Glomerular endothelial cell (primary cell): ENCODE measurements at regions not wholly inside any gene's neighbourhood (a gene's known extent, or its start where the extent isn't known, plus 50 kb on each side); places are given as distances from the start of the nearest gene placed in this dataset.

Experiments
- DNase-seq: peaks from one replicate; pipeline ENCODE4 v3.0.0-alpha.2; 2011; ENCODE audit warnings: low read depth, low spot score; ENCODE audit errors: extremely low read depth

- DNase-seq, result no peak
Observed at GRCh38 chr15:96882121-96882772, 551.7 kb downstream of the NR2F2 start.

- no peak for DNase-seq
Observed at GRCh38 chr15:96887730-96888129, 557.2 kb downstream of the NR2F2 start.

GRCh38 chr15:96888764-96889163 lies 558.3 kb downstream of the NR2F2 start:
- DNase-seq, result no peak

GRCh38 chr15:96889734-96890480 lies 559.4 kb downstream of the NR2F2 start:
- DNase-seq, result no peak

- DNase-seq, result no peak
Observed at GRCh38 chr15:96891046-96891445, 560.5 kb downstream of the NR2F2 start.

DNA sequence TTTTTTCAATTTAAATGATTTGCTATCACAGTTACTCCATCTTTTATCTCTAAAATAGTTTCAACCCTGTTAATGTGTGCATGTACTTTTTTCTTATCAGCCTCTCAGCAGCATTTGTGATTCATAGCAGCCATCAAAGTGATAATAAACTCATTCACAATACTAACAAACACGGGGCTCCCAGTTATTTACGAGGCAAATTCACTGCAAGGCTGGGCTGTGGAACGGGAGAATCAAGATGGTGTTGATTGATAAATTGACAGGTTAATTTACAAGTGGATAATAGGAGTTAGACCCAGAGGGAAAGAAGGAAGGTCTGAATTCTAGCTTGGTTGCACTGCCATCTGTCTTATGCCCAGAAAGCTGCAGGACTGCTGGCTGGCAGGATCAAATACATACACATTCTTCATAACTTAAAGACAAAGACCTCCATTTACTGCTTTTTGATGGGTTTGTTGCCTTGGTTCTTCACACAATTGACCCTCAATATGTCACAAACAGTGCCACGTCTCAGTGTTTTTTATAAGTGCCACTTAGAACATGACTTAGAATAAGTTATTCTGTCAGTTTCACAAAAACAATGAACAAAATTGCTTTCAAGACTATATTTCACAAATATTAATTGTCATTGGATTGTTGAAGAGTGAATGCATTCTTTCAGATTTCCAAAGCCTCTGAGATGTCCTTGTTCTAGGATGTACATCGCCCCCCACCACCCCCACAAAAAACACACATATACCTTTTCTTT lies 562.8 kb downstream of the NR2F2 start:
- DNase-seq, result no peak

DNA sequence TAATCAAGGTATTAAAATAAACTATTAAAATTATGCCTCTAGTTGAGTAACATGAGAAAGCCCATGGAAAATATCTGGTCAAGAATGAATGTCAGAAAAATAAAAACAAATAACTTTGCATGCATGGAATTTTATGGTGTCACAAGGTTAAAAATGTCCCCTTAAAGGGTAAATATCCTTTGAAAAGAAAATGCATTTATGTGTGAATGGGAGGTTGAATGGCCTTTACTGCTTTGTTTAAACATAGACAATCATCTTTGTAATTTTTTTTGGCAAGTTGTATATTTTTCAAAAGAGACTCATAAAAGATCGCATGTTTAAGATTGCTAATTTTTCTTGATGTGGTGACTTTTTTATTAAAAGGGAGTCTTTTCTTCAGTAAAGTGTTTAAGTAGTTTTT lies 564.2 kb downstream of the NR2F2 start:
- DNase-seq, result no peak

- DNase-seq, result no peak
Observed at GRCh38 chr15:96896766-96897165, 566.3 kb downstream of the NR2F2 start.

DNA sequence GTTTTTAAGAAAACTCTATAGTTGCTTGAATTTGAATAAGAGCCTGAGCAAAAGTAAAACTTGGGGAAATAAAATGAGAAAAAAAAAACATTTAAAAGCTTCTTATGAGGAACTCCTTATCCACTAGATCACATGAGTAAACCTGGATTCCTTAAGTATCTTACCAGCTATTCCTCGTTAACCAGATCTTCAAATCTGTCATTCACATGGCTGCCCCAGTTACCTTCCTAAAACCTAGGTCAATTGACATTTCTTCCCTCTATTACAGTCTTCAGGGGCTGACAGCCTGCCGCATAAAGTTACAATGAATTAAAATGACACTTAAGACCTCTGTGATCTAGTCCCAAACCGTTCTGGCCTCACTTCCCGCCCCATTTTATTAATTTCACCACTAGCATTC lies 583.6 kb downstream of the NR2F2 start:
- DNase-seq, result no peak

DNA sequence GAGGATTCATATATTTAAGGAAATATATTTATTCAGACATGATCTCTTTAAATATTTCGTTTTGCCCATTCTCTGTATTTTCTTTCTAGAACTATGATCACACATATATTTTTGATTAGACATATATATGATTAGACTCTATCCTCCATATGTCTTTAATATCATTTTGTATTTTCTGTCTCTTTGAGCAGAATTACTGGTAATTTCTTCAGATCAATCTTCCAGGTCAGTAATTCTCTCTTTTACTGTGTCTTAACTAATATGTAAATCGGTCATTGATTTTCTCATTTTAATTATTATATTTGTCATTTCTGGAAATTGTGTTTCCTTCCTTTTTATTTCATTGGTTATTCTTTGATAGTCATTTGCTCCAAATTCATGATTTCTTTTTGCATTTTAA lies 586.2 kb downstream of the NR2F2 start:
- DNase-seq, result no peak

DNA sequence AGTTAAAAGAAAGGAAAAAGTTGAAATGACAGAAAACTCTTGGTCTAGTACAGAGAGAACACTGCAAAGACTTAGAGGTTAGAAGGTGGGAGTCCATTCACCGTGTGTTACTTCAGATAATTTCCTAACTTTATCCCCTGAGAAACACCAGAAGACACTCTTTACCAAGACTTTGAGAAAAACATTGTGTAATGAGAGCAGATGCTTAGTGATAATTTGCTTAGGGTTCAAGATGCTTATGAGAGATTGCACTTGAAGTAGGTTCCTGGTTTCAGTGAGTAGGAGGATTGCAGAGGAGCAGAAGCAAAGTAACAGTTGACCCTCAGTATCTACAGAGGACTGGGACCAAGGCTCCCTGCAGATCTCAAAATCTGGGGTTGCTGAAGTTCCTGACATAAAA lies 594.1 kb downstream of the NR2F2 start:
- no peak for DNase-seq

GRCh38 chr15:96947296-96948229 lies 617.1 kb downstream of the NR2F2 start:
- no peak for DNase-seq

DNA sequence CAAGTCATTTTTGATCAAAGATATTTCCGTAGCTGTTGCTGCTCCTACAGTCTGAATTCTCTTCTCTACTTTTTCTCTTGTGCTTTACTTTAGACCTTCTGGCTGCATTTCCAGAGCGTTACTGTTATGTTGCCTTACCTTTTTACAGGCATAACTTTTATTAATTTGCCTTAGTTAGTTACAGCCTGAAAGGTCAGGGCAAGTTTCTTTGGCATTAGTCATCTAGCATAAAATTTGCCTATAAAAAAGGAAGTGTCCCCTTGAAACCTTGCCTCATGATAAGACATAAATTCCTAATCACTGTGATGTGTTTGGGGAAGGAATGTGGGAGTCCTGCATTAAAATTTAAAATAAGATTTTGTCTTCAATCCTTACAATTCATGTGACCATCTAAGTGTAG lies 618.5 kb downstream of the NR2F2 start:
- no peak for DNase-seq

DNA sequence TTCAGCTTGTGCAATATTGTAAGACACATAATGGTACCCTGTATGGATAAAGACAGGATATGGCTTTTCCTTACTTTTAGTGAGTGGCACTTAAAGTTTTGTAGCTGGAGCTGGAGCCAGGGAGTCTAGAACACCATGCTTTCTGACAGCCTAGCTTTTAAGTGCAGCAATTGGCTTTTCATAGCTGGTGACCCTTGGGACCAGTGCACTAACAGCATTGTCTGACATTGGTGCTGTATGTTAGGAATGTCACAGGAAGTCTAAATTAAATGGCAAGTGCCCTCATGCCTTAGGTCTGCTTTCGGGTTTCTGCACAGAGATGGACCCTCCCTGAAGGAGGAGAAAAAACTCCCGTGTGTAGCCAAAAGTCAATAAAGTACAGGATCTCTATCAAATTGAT lies 628.2 kb downstream of the NR2F2 start:
- no peak for DNase-seq

DNA sequence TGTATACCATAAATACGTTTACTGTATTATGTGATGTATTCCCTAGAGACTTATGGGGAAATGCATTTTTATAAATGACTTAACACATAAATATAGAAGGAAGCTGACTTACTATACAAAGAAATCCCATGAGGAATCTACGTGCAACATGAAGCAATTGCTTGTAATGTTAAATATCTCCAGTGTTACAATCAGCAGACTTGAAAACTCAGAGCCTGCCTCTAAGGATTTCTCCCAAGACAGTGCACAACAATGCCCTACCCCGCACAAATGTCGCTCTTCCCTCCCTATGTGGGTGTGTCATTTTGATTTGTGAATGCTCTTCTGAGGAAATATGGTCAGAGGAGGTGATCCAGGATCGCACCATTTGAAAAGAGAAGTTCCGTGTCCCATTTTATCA lies 629.0 kb downstream of the NR2F2 start:
- DNase-seq, result no peak

- no peak for DNase-seq
Observed at GRCh38 chr15:96960711-96961480, 630.4 kb downstream of the NR2F2 start.

DNA sequence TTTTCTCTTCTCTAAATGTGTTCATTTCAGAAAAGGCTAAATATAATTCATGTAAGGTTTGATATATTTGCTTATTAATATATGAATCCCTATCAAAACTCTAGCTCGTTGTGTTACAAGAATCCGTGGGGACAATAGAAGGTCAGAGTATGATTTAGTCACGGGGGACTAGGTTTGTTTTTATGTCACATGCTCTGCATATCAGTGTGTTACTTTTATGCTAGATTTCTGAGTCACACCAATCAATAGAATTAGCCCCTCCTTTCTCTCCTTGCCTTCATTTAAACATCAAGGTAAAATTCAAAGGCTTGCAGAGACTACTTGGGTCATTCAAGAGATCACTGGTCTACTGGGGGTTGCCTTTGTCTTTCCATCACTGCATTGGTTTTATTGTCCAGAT lies 636.1 kb downstream of the NR2F2 start:
- DNase-seq, result no peak

DNA sequence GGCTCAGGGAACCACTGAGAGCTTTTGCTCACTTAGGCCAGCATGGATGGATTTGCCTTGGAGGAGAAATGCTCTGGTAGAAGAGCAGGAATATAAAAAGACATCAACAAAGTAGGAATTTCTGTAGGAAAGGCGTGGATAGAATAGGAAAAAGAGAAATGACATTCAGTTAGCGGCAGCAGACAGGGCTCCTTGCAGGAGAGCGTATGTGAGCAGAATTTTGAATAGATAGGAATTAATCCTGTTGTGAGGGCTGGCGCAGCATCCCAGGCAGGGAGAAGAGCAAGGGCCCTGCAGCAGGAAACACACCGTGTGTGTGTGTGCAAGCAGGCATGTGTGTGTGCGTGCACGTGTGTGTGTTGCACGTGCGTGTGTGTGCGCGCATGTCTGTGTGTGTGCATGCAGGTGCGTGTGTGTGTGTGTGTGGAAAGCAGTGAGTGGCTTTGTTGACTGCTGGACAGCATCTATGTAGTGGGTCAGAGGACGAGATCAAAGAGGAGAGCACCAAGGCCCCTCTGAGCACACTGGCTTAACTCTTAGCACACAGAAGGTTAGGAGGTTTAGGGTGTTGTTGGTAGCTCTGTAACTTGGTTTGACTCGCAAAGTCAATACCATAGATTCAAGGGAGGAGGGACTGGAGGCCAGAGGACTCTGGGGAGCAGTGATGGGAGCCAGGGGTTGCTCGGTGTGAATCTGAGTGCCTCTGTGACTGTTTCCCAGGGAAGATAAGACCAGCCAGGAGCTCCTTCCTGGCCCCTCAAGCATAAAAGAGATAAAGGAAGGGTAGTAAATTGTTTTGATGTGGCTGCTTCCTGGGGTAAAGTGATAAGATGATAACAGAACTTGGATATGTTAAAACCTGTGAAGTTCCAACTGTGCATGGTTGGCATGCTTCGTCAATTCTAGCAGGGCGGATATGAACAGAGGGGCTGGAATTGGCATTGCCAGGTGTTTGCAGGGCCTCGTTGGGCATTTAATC lies 639.5 kb downstream of the NR2F2 start:
- no peak for DNase-seq

- no peak for DNase-seq
Observed at GRCh38 chr15:96972201-96972600, 641.7 kb downstream of the NR2F2 start.
